ENCODE measurements at regions not wholly inside any gene's neighbourhood (a gene's known extent, or its start where the extent isn't known, plus 50 kb on each side); places are given as distances from the start of the nearest gene placed in this dataset.

DNA sequence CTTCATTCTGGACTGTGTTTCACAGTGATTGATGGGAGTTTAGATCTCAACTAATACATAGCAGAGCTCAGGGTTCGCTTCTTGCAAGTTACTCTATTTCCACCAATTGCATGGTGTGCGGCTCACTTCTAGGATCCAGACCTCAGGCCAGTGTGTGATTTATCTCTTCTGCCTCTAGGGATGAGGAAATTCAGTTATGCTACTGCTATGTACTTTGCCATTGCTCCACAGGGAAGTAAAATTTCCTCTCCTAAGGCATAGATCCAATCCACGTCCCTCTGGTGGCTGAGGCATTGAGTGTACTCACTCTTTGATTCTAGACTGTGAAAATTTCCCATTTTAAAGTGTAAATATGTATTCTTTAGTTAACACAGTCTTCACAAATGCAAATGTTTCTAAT lies 214.1 kb downstream of the HS3ST3B1 start:
- no peak for DNase-seq
- no TSS peak for BruUV-seq (replicated peaks)
- Mint-ChIP-seq H3K4me3 (ENCODE audit: low read depth, unreplicated experiment) (no peak overlapping the region), H3K9me3 (ENCODE audit: low read depth, unreplicated experiment) (peaks cover 7% of the 10 kb centered on the region), H3K27ac (ENCODE audit: unreplicated experiment) (no peak overlapping the region), H3K36me3 (ENCODE audit: insufficient read depth, unreplicated experiment) (no peaks in the 10 kb centered on the region), H3K27me3 (ENCODE audit: unreplicated experiment) (no peaks in the 10 kb centered on the region), H3K4me1 (ENCODE audit: low read depth, unreplicated experiment) (no peaks in the 10 kb centered on the region)
- TF ChIP-seq, protein P1, sequence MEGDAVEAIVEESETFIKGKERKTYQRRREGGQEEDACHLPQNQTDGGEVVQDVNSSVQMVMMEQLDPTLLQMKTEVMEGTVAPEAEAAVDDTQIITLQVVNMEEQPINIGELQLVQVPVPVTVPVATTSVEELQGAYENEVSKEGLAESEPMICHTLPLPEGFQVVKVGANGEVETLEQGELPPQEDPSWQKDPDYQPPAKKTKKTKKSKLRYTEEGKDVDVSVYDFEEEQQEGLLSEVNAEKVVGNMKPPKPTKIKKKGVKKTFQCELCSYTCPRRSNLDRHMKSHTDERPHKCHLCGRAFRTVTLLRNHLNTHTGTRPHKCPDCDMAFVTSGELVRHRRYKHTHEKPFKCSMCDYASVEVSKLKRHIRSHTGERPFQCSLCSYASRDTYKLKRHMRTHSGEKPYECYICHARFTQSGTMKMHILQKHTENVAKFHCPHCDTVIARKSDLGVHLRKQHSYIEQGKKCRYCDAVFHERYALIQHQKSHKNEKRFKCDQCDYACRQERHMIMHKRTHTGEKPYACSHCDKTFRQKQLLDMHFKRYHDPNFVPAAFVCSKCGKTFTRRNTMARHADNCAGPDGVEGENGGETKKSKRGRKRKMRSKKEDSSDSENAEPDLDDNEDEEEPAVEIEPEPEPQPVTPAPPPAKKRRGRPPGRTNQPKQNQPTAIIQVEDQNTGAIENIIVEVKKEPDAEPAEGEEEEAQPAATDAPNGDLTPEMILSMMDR (IDR thresholded peaks at IDR 0.05; ENCODE audit: unreplicated experiment): no peak
- intact Hi-C loops (cut with micrococcal nuclease; ENCODE audit: unreplicated experiment): no loop called here
- CTCF ChIA-PET: no interaction called here

DNA sequence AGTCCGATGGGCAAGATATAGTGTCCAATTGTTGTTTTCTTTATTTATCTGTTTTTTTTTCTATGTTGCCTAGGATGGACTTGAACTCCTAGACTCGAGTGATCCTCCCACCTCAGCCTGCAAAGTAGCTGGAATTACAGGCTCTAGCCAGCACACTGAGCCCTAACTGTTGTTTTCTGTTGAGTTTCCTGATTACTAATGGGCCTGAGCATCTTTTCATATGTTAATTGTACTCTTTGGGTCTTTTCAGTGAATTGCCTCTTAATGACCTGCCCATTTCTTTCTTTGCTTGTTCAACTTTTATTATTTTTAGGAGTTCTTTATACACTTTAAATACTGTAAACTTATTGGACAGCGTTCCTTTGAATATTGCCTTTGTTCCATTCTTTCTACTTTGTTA lies 213.0 kb downstream of the HS3ST3B1 start:
- no peaks in the 10 kb centered on the region for H3K36me3 Mint-ChIP-seq (ENCODE audit: insufficient read depth, unreplicated experiment)
- H3K4me3 Mint-ChIP-seq (ENCODE audit: low read depth, unreplicated experiment): no peak overlapping the region
- no peak overlapping the region for H3K27ac Mint-ChIP-seq (ENCODE audit: unreplicated experiment)
- intact Hi-C loops (cut with micrococcal nuclease; ENCODE audit: unreplicated experiment): no loop called here
- no peak for DNase-seq
- no peaks in the 10 kb centered on the region for H3K27me3 Mint-ChIP-seq (ENCODE audit: unreplicated experiment)
- H3K9me3 Mint-ChIP-seq (ENCODE audit: low read depth, unreplicated experiment): peaks cover 9% of the 10 kb centered on the region
- BruUV-seq (replicated peaks): no TSS peak
- TF ChIP-seq, protein P1 (IDR thresholded peaks at IDR 0.05; ENCODE audit: unreplicated experiment): no peak
- CTCF ChIA-PET: no interaction called here
- no peaks in the 10 kb centered on the region for H3K4me1 Mint-ChIP-seq (ENCODE audit: low read depth, unreplicated experiment)

DNA sequence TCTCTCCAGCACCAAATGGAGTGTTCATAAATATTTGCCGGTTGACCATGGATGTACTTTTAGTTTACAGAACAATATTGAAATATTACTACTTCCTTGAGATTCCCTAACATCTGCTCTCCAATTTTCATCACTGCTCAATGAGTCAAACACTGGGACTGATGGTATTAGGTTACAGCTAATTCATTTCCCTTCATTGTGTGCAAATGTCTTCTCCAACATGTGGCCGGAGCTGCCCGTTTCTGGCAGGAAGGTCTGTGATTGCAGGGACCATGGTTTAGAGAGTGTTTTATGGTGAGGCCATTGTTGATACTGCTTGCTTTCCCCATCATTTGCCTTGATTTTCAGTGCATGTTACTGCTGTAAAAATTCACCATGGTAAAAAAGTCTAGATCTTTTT lies 209.3 kb downstream of the HS3ST3B1 start:
- Mint-ChIP-seq H3K36me3 (ENCODE audit: insufficient read depth, unreplicated experiment) (no peaks in the 10 kb centered on the region), H3K4me1 (ENCODE audit: low read depth, unreplicated experiment) (no peaks in the 10 kb centered on the region), H3K4me3 (ENCODE audit: low read depth, unreplicated experiment) (no peak overlapping the region), H3K27ac (ENCODE audit: unreplicated experiment) (no peak overlapping the region), H3K27me3 (ENCODE audit: unreplicated experiment) (no peaks in the 10 kb centered on the region), H3K9me3 (ENCODE audit: low read depth, unreplicated experiment) (peaks cover 10% of the 10 kb centered on the region)
- no peak for DNase-seq
- CTCF ChIA-PET: no interaction called here
- intact Hi-C loops (cut with micrococcal nuclease; ENCODE audit: unreplicated experiment): no loop called here
- TF ChIP-seq, protein P1 (IDR thresholded peaks at IDR 0.05; ENCODE audit: unreplicated experiment): no peak
- BruUV-seq (replicated peaks): no TSS peak

DNA sequence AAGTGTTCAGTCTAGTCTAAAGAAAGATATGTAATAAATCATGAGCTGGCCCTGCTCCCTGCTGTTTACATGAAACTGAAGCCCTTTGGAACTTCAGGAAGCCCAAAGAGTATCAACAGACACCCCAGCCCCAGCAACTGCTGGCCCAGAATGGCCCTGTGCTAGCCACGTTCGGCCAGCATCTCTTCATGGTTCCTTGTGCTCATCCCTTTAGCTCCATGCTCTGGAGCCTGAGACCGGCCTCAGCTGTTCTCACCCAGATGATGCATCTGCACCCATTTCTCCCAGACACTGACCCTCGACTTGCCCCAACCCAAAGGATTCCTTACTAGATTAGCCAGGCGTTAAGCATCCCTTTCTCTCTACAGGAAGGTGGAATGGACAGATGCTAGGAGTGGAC lies 207.3 kb downstream of the HS3ST3B1 start:
- no peaks in the 10 kb centered on the region for H3K36me3 Mint-ChIP-seq (ENCODE audit: insufficient read depth, unreplicated experiment)
- no TSS peak for BruUV-seq (replicated peaks)
- CTCF ChIA-PET: no interaction called here

More for the DNA sequence above, 207.3 kb downstream of the HS3ST3B1 start:
- H3K9me3 Mint-ChIP-seq (ENCODE audit: low read depth, unreplicated experiment): peaks cover 16% of the 10 kb centered on the region
- H3K4me3 Mint-ChIP-seq (ENCODE audit: low read depth, unreplicated experiment): no peak overlapping the region
- no peak for DNase-seq
- H3K4me1 Mint-ChIP-seq (ENCODE audit: low read depth, unreplicated experiment): no peaks in the 10 kb centered on the region
- H3K27me3 Mint-ChIP-seq (ENCODE audit: unreplicated experiment): no peaks in the 10 kb centered on the region
- intact Hi-C loops (cut with micrococcal nuclease; ENCODE audit: unreplicated experiment): no loop called here
- no peak overlapping the region for H3K27ac Mint-ChIP-seq (ENCODE audit: unreplicated experiment)
- TF ChIP-seq, protein P1 (IDR thresholded peaks at IDR 0.05; ENCODE audit: unreplicated experiment): no peak

Data from Calu3 (cell line).